ENCODE measurements at regions not wholly inside any gene's neighbourhood (a gene's known extent, or its start where the extent isn't known, plus 50 kb on each side); places are given as distances from the start of the nearest gene placed in this dataset.

- no peak overlapping the region for H2AFZ ChIP-seq (ENCODE audit: low read depth, low read length, poor library complexity, severe bottlenecking)
- CTCF ChIA-PET = interaction anchor here (0.6 to 2.5 kb wide), 5 partner anchors 15 to 532 kb away, joined by 3 to 19 read pairs (median 5); no protein-coding TSS in a partner anchor
These were observed 644.1 kb upstream of the AGA start for GRCh38 chr4:178086320-178086719.

More at GRCh38 chr4:178086320-178086719, 644.1 kb upstream of the AGA start:
- ChIA-PET RAD21 (ENCODE audit: low non-redundant PET in 1 of 2, low total read pairs in 2 of 2, uncharacterized antibody in 2 of 2, unreplicated experiment in 2 of 2) (no interaction called here), POLR2A (no interaction called here)
- H3K9me3 ChIP-seq (ENCODE audit: control insufficient read depth in 1 of 2, insufficient read depth in 1 of 2, low read depth in 1 of 2, low read length in 2 of 2) = no peaks in the 10 kb centered on the region
- no peak overlapping the region for H3K9ac ChIP-seq (ENCODE audit: low read length)
- H3K4me2 ChIP-seq (ENCODE audit: low read length) = no peak overlapping the region
- TF ChIP-seq CBX3 (IDR thresholded peaks at IDR 0.05; ENCODE audit: low read depth) = no peak
- TF ChIP-seq JUND (IDR thresholded peaks at IDR 0.05) = no peak
- no peak for TF ChIP-seq ELF1 (IDR thresholded peaks at IDR 0.05; ENCODE audit: borderline replicate concordance, low read depth)
- no peak for TF ChIP-seq POLR2A (IDR thresholded peaks at IDR 0.05; ENCODE audit: borderline replicate concordance, extremely low read depth, insufficient read depth, insufficient read length)
- TF ChIP-seq CTCF (IDR thresholded peaks at IDR 0.05 in 2 of 3, conservative IDR thresholded peaks at IDR 0.05 in 1 of 3; ENCODE audit: borderline replicate concordance in 1 of 3, insufficient read depth in 1 of 3, low read depth in 2 of 3, low read length in 2 of 3) = peak; percentile 17 to 38 (median 37); a peak in 3 of 6 replicates
- peak; percentile 58 for TF ChIP-seq RAD21 (IDR thresholded peaks at IDR 0.05; ENCODE audit: low read depth)
- TF ChIP-seq ATF3 (IDR thresholded peaks at IDR 0.05) = no peak
- TF ChIP-seq SIN3A (IDR thresholded peaks at IDR 0.05; ENCODE audit: low read depth) = no peak
- no peak for TF ChIP-seq REST (IDR thresholded peaks at IDR 0.05; ENCODE audit: low read depth)
- no peak for TF ChIP-seq ZBTB33 (IDR thresholded peaks at IDR 0.05; ENCODE audit: extremely low read depth, insufficient replicate concordance, low read length)
- TF ChIP-seq ZFX (IDR thresholded peaks at IDR 0.05) = no peak
- no peak for TF ChIP-seq POLR2AphosphoS5 (IDR thresholded peaks at IDR 0.05; ENCODE audit: low read depth, low read length)
- TF ChIP-seq YY1 (IDR thresholded peaks at IDR 0.05; ENCODE audit: extremely low read depth, insufficient replicate concordance, low read depth, low read length) = no peak
- no peak for TF ChIP-seq FOSL1 (IDR thresholded peaks at IDR 0.05; ENCODE audit: low read depth)
- no peak for TF ChIP-seq EZH2 (IDR thresholded peaks at IDR 0.05)
- BruUV-seq (replicated peaks) = no TSS peak
- no peaks in the 10 kb centered on the region for H3K79me2 ChIP-seq (ENCODE audit: insufficient read depth, low read length)
- H3K36me3 ChIP-seq (ENCODE audit: control insufficient read depth in 1 of 2, insufficient read depth in 2 of 2, low read length in 2 of 2) = no peaks in the 10 kb centered on the region
- no peaks in the 10 kb centered on the region for H3K4me1 ChIP-seq (ENCODE audit: control insufficient read depth in 1 of 2, insufficient read depth in 2 of 2, low read length in 2 of 2)
- intact Hi-C loops (cut with micrococcal nuclease) = no loop called here
- H4K20me1 ChIP-seq (ENCODE audit: insufficient read depth) = no peaks in the 10 kb centered on the region
- ATAC-seq (peak; percentile 50; the same call in 1 of the 2 replicates), DNase-seq (ENCODE audit: low read depth, low spot score) (peak; percentile 18)
- no peaks in the 10 kb centered on the region for H3K27me3 ChIP-seq (ENCODE audit: insufficient read depth, low read length)
- no peak overlapping the region for H3K27ac ChIP-seq (ENCODE audit: low read depth, low read length)
- H3K9me2 ChIP-seq (ENCODE audit: insufficient read depth) = no peaks in the 10 kb centered on the region
- no peak overlapping the region for H3K4me3 ChIP-seq (replicated peaks in 1 of 2; ENCODE audit: low read depth in 1 of 2, low read length in 2 of 2)

All from HCT116 (cell line).